A549 (cell line): ENCODE measurements at regions not wholly inside any gene's neighbourhood (a gene's known extent, or its start where the extent isn't known, plus 50 kb on each side); places are given as distances from the start of the nearest gene placed in this dataset.

ENCODE experiments used
- ATAC-seq, 2 experiments: fragments of 200-7000 bp in 1 of 2; fragments of >200 bp in 1 of 2; cut with Nextera tagmentation in 1 of 2; cut with Tn5 transposase in 1 of 2; 3 replicates each; pipeline versions ENCODE4 v1.8.0 to v1.9.1; 2018 to 2020; ENCODE audit warnings: mild to moderate bottlenecking in 1 of 2, moderate library complexity in 1 of 2
- CTCF ChIA-PET: fragments of 300-600 bp; sonication (Branson Sonifier 250); formaldehyde crosslinking; extraction: SDS; loops from one replicate; lab custom pipeline; 2021; ENCODE audit warnings: antibody characterized with exemption, inconsistent platforms; lab: Yijun Ruan, JAX
- POLR2A ChIA-PET: fragments of 350-600 bp; formaldehyde crosslinking; extraction: SDS; loops from one replicate; lab custom pipeline; 2021; ENCODE audit warnings: antibody characterized with exemption, inconsistent platforms; lab: Yijun Ruan, JAX
- DNase-seq, 2 experiments: peaks; one replicate each; pipeline versions ENCODE4 v3.0.0 to v3.0.0-alpha.2; 2011 to 2016; ENCODE audit warnings: low read depth in 1 of 2, low spot score in 1 of 2
- FAIRE-seq: peaks from 2 replicates; lab custom pipeline; 2011; peaks lifted over from hg19 to GRCh38; lab: Jason Lieb, UNC
- H3K27ac ChIP-seq, 2 experiments: fragments of >200 bp; sonication (Bioruptor Twin); formaldehyde crosslinking; 3 replicates each; pipeline ENCODE4 v1.5.1; 2016 to 2017
- H3K4me1 ChIP-seq: fragments of >200 bp; sonication (Bioruptor Twin); formaldehyde crosslinking; 3 replicates; pipeline ENCODE4 v1.6.1; 2016
- H3K4me2 ChIP-seq: fragments of >200 bp; sonication (Bioruptor Twin); formaldehyde crosslinking; 3 replicates; pipeline ENCODE4 v1.6.1; 2016
- H3K4me3 ChIP-seq: fragments of >200 bp; sonication (Bioruptor Twin); formaldehyde crosslinking; 3 replicates; pipeline ENCODE4 v1.5.1; 2016
- H3K9me3 ChIP-seq: fragments of >200 bp; sonication (Bioruptor Twin); formaldehyde crosslinking; 3 replicates; pipeline ENCODE4 v1.6.1; 2016
- BHLHE40 ChIP-seq: IDR thresholded peaks from 2 replicates; pipeline ENCODE4 v1.6.1; 2012; ENCODE audit warnings: low read depth, low read length, inconsistent platforms
- CBX2 ChIP-seq: fragments of 200-600 bp; sonication (generic); IDR thresholded peaks from 2 replicates; pipeline ENCODE4 v1.6.1; 2016; ENCODE audit warnings: low read depth, mild to moderate bottlenecking, borderline replicate concordance
- CHD4 ChIP-seq: fragments of 200-600 bp; sonication (generic); IDR thresholded peaks from 2 replicates; pipeline ENCODE4 v1.6.1; 2016; ENCODE audit warnings: antibody characterized with exemption, mild to moderate bottlenecking, borderline replicate concordance
- EP300 ChIP-seq, 2 experiments: fragments of >200 bp; sonication (Bioruptor Twin); formaldehyde crosslinking; IDR thresholded peaks; 2 replicates in 1 of 2; 3 replicates in 1 of 2; pipeline ENCODE4 v1.6.1; 2016 to 2017
- ESRRA ChIP-seq: fragments of 150-350 bp; IDR thresholded peaks from 2 replicates; pipeline ENCODE4 v1.6.1; 2014; ENCODE audit warnings: mild to moderate bottlenecking, low read length, borderline replicate concordance
- HDAC2 ChIP-seq: fragments of 200-600 bp; sonication (generic); IDR thresholded peaks from 2 replicates; pipeline ENCODE4 v1.6.1; 2016
- HOXB5 ChIP-seq: fragments of 250-450 bp; sonication (Bioruptor Pico); IDR thresholded peaks from 2 replicates; pipeline ENCODE4 v1.5.0; 2020; ENCODE audit warnings: mild to moderate bottlenecking, moderate library complexity
- KDM1A ChIP-seq: fragments of 200-600 bp; sonication (generic); IDR thresholded peaks from 2 replicates; pipeline ENCODE4 v1.6.1; 2016; ENCODE audit warnings: low read depth, mild to moderate bottlenecking
- KDM5A ChIP-seq: fragments of 200-600 bp; sonication (generic); IDR thresholded peaks from 2 replicates; pipeline ENCODE4 v1.6.1; 2016; ENCODE audit warnings: antibody characterized with exemption, mild to moderate bottlenecking
- MAFK ChIP-seq: fragments of 450-650 bp; IDR thresholded peaks from 2 replicates; pipeline ENCODE4 v1.6.1; 2014; ENCODE audit not compliant: partially characterized antibody
- NFE2L2 ChIP-seq: fragments of 150-350 bp; conservative IDR thresholded peaks from 2 replicates; pipeline ENCODE4 v1.6.1; 2014; ENCODE audit warnings: low read length
- PHF8 ChIP-seq: fragments of 200-600 bp; sonication (generic); IDR thresholded peaks from 2 replicates; pipeline ENCODE4 v1.6.1; 2016; ENCODE audit warnings: low read depth, mild to moderate bottlenecking, antibody characterized with exemption, moderate library complexity, borderline replicate concordance
- POLR2AphosphoS2 ChIP-seq: conservative IDR thresholded peaks from 2 replicates; pipeline ENCODE4 v1.6.1; 2012; ENCODE audit warnings: low read length, improper control_type of control experiment, inconsistent platforms
- RARB ChIP-seq: fragments of 250-450 bp; sonication (Bioruptor Pico); IDR thresholded peaks from 2 replicates; pipeline ENCODE4 v1.8.0; 2021; ENCODE audit warnings: mild to moderate bottlenecking, moderate library complexity
- RCOR1 ChIP-seq: fragments of 150-350 bp; IDR thresholded peaks from 2 replicates; pipeline ENCODE4 v1.6.1; 2014; ENCODE audit warnings: antibody characterized with exemption, low read length, low read depth
- TP53 ChIP-seq: fragments of 250-450 bp; sonication (Bioruptor Pico); IDR thresholded peaks from 2 replicates; pipeline ENCODE4 v1.5.0; 2021; ENCODE audit warnings: mild to moderate bottlenecking, moderate library complexity
- ZSCAN20 ChIP-seq: fragments of 250-450 bp; sonication (Bioruptor Pico); IDR thresholded peaks from 2 replicates; pipeline ENCODE4 v1.8.0; 2022; ENCODE audit warnings: mild to moderate bottlenecking, moderate library complexity
- WGBS: methylation state at CpG from one replicate; pipeline ENCODE4 v1.1.6; 2017; ENCODE audit errors: missing lambda C conversion rate; 5-methylcytosine and 5-hydroxymethylcytosine counted together
- TF ChIP-seq, protein P1 (sequence below): fragments of >200 bp; sonication (Bioruptor Twin); formaldehyde crosslinking; IDR thresholded peaks from 2 replicates; pipeline ENCODE4 v1.6.1; 2016
- TF ChIP-seq, protein P2 (sequence below): fragments of >200 bp; sonication (Bioruptor Twin); formaldehyde crosslinking; IDR thresholded peaks from 3 replicates; pipeline ENCODE4 v1.5.1; 2016
- TF ChIP-seq, protein P3 (sequence below): IDR thresholded peaks from 2 replicates; pipeline ENCODE4 v1.6.1; 2012
- TF ChIP-seq, protein P4 (sequence below): fragments of >200 bp; sonication (Bioruptor Twin); formaldehyde crosslinking; IDR thresholded peaks from 3 replicates; pipeline ENCODE4 v1.6.1; 2016
- TF ChIP-seq, protein P5 (sequence below): fragments of 450-650 bp; IDR thresholded peaks from 2 replicates; pipeline ENCODE4 v1.6.1; 2014; ENCODE audit warnings: antibody characterized with exemption
- TF ChIP-seq, protein P6 (sequence below): fragments of 200-600 bp; sonication (generic); IDR thresholded peaks from 2 replicates; pipeline ENCODE4 v1.6.1; 2016; ENCODE audit warnings: antibody characterized with exemption, mild to moderate bottlenecking, moderate library complexity

DNA sequence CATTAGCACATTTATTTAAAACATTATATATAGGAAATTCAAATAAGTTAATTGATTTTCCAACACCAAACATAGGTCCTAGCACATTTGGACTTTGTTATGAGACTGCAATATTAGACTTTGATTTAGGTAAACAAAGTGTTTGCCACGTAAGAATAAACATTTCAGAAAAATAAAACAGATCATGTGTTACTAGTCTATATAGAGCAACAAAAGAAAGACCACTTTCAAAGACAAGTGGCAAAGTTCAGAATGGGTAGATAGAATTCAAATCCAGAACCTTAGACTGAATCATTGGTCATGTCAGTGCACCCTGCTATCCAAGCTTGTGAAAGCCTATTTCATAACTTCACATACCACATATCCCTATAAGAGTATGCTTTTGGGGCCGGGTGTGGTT is 66.7 kb upstream of the PRR20A start:
- no peaks in the 10 kb centered on the region for H3K4me1 ChIP-seq
- ATAC-seq = no peak
- no peak overlapping the region for H3K4me3 ChIP-seq
- H3K4me2 ChIP-seq = no peak overlapping the region
- TF ChIP-seq, protein P1, sequence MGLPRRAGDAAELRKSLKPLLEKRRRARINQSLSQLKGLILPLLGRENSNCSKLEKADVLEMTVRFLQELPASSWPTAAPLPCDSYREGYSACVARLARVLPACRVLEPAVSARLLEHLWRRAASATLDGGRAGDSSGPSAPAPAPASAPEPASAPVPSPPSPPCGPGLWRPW = no peak
- no peak for TF ChIP-seq RARB (CRISPR knock-in tag)
- no peak for TF ChIP-seq ZSCAN20 (CRISPR knock-in tag)
- no peak for TF ChIP-seq EP300 (IDR thresholded peaks at IDR 0.05)
- TF ChIP-seq, protein P2, sequence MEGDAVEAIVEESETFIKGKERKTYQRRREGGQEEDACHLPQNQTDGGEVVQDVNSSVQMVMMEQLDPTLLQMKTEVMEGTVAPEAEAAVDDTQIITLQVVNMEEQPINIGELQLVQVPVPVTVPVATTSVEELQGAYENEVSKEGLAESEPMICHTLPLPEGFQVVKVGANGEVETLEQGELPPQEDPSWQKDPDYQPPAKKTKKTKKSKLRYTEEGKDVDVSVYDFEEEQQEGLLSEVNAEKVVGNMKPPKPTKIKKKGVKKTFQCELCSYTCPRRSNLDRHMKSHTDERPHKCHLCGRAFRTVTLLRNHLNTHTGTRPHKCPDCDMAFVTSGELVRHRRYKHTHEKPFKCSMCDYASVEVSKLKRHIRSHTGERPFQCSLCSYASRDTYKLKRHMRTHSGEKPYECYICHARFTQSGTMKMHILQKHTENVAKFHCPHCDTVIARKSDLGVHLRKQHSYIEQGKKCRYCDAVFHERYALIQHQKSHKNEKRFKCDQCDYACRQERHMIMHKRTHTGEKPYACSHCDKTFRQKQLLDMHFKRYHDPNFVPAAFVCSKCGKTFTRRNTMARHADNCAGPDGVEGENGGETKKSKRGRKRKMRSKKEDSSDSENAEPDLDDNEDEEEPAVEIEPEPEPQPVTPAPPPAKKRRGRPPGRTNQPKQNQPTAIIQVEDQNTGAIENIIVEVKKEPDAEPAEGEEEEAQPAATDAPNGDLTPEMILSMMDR = no peak
- TF ChIP-seq CBX2 = no peak
- TF ChIP-seq BHLHE40 = no peak
- TF ChIP-seq KDM5A = no peak
- TF ChIP-seq HDAC2 = no peak
- TF ChIP-seq ESRRA = no peak
- no peak for TF ChIP-seq NFE2L2
- TF ChIP-seq, protein P3, sequence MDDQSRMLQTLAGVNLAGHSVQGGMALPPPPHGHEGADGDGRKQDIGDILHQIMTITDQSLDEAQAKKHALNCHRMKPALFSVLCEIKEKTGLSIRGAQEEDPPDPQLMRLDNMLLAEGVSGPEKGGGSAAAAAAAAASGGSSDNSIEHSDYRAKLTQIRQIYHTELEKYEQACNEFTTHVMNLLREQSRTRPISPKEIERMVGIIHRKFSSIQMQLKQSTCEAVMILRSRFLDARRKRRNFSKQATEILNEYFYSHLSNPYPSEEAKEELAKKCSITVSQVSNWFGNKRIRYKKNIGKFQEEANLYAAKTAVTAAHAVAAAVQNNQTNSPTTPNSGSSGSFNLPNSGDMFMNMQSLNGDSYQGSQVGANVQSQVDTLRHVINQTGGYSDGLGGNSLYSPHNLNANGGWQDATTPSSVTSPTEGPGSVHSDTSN = no peak
- 2% methylated on average over 2 of the region's 2 CpGs for WGBS
- POLR2A ChIA-PET = no interaction called here
- CTCF ChIA-PET = no interaction called here
- no peak for DNase-seq
- H3K27ac ChIP-seq = no peak overlapping the region
- no peak for FAIRE-seq
- no peaks in the 10 kb centered on the region for H3K9me3 ChIP-seq

DNA sequence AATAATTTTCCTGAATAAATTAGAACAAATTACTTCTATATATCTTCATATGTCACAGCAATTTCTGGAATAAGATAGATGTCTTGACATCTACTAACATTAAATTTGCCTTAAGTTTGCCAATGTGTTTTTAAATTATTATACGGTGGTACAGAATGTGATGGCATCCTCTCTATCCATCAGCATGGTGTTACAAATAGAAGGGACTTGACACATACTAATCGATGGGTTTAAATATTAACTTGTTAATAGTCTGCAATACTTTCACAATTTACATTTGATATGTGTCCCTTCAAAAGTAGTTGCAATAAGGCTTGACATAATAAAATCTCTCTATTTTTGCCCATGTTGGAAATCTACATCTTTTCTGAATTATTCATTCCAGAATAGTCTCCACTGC is 65.1 kb upstream of the PRR20A start:
- ChIA-PET CTCF (no interaction called here), POLR2A (no interaction called here)
- no peak overlapping the region for H3K27ac ChIP-seq
- H3K4me1 ChIP-seq = no peaks in the 10 kb centered on the region
- ATAC-seq = no peak
- no peak for DNase-seq
- no peaks in the 10 kb centered on the region for H3K9me3 ChIP-seq
- WGBS = 23% methylated on average over 2 of the region's 2 CpGs
- H3K4me3 ChIP-seq = no peak overlapping the region
- H3K4me2 ChIP-seq = no peak overlapping the region
- TF ChIP-seq, protein P4, sequence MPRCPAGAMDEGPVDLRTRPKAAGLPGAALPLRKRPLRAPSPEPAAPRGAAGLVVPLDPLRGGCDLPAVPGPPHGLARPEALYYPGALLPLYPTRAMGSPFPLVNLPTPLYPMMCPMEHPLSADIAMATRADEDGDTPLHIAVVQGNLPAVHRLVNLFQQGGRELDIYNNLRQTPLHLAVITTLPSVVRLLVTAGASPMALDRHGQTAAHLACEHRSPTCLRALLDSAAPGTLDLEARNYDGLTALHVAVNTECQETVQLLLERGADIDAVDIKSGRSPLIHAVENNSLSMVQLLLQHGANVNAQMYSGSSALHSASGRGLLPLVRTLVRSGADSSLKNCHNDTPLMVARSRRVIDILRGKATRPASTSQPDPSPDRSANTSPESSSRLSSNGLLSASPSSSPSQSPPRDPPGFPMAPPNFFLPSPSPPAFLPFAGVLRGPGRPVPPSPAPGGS = no peak
- TF ChIP-seq TP53 (no peak), KDM5A (no peak), POLR2AphosphoS2 (no peak), HOXB5 (no peak), RCOR1 (no peak), RARB (CRISPR knock-in tag) (no peak), CHD4 (no peak), MAFK (no peak), BHLHE40 (no peak), KDM1A (no peak), PHF8 (no peak), ESRRA (no peak)
- TF ChIP-seq, protein P5, sequence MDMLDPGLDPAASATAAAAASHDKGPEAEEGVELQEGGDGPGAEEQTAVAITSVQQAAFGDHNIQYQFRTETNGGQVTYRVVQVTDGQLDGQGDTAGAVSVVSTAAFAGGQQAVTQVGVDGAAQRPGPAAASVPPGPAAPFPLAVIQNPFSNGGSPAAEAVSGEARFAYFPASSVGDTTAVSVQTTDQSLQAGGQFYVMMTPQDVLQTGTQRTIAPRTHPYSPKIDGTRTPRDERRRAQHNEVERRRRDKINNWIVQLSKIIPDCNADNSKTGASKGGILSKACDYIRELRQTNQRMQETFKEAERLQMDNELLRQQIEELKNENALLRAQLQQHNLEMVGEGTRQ = no peak
- TF ChIP-seq, protein P6, sequence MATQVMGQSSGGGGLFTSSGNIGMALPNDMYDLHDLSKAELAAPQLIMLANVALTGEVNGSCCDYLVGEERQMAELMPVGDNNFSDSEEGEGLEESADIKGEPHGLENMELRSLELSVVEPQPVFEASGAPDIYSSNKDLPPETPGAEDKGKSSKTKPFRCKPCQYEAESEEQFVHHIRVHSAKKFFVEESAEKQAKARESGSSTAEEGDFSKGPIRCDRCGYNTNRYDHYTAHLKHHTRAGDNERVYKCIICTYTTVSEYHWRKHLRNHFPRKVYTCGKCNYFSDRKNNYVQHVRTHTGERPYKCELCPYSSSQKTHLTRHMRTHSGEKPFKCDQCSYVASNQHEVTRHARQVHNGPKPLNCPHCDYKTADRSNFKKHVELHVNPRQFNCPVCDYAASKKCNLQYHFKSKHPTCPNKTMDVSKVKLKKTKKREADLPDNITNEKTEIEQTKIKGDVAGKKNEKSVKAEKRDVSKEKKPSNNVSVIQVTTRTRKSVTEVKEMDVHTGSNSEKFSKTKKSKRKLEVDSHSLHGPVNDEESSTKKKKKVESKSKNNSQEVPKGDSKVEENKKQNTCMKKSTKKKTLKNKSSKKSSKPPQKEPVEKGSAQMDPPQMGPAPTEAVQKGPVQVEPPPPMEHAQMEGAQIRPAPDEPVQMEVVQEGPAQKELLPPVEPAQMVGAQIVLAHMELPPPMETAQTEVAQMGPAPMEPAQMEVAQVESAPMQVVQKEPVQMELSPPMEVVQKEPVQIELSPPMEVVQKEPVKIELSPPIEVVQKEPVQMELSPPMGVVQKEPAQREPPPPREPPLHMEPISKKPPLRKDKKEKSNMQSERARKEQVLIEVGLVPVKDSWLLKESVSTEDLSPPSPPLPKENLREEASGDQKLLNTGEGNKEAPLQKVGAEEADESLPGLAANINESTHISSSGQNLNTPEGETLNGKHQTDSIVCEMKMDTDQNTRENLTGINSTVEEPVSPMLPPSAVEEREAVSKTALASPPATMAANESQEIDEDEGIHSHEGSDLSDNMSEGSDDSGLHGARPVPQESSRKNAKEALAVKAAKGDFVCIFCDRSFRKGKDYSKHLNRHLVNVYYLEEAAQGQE = no peak
- TF ChIP-seq, protein P2 = no peak
- no peak for FAIRE-seq
